ENCODE measurements at regions not wholly inside any gene's neighbourhood (a gene's known extent, or its start where the extent isn't known, plus 50 kb on each side); places are given as distances from the start of the nearest gene placed in this dataset.

- H3K9me2 ChIP-seq (replicated peaks; ENCODE audit: control insufficient read depth, low read length) = no peaks in the 10 kb centered on the region
- no peaks in the 10 kb centered on the region for H3K9me3 ChIP-seq (ENCODE audit: control insufficient read depth, insufficient read depth, low read length)
- H3K79me2 ChIP-seq (ENCODE audit: control insufficient read depth, low read length) = no peaks in the 10 kb centered on the region
- no peak overlapping the region for H3K4me2 ChIP-seq (ENCODE audit: low read length)
- H3K27me3 ChIP-seq (ENCODE audit: control insufficient read depth, low read length) = no peaks in the 10 kb centered on the region; the same call in 1 of the 2 replicates
- H3K4me1 ChIP-seq (ENCODE audit: control insufficient read depth, low read length) = no peaks in the 10 kb centered on the region
- TF ChIP-seq CTCF (IDR thresholded peaks at IDR 0.05; ENCODE audit: low read depth, low read length, poor library complexity, severe bottlenecking) (no peak), EZH2phosphoT487 (IDR thresholded peaks at IDR 0.05; ENCODE audit: borderline replicate concordance, low read length) (no peak)
- no peaks in the 10 kb centered on the region for H3F3A ChIP-seq (ENCODE audit: control insufficient read depth, insufficient read depth)
- no peak overlapping the region for H3K27ac ChIP-seq (ENCODE audit: low read depth, low read length)
- H3K4me3 ChIP-seq (ENCODE audit: low read length) = no peak overlapping the region
- H3K36me3 ChIP-seq (ENCODE audit: control insufficient read depth, low read length) = no peaks in the 10 kb centered on the region
- H4K20me1 ChIP-seq (ENCODE audit: control insufficient read depth, insufficient read depth, low read depth, low read length) = no peaks in the 10 kb centered on the region
These were observed 421.3 kb downstream of the NPHP4 start for GRCh38 chr1:5570931-5571330.

GRCh38 chr1:5568321-5568720, 423.9 kb downstream of the NPHP4 start:
- Histone ChIP-seq H3K4me3 (ENCODE audit: low read length) (no peak overlapping the region), H3K9me2 (replicated peaks; ENCODE audit: control insufficient read depth, low read length) (no peaks in the 10 kb centered on the region)
- TF ChIP-seq EZH2phosphoT487 (IDR thresholded peaks at IDR 0.05; ENCODE audit: borderline replicate concordance, low read length) (no peak), CTCF (IDR thresholded peaks at IDR 0.05; ENCODE audit: low read depth, low read length, poor library complexity, severe bottlenecking) (no peak)

GRCh38 chr1:5567839-5568238, 424.4 kb downstream of the NPHP4 start:
- H3F3A ChIP-seq (ENCODE audit: control insufficient read depth, insufficient read depth) = no peaks in the 10 kb centered on the region

More at GRCh38 chr1:5568321-5568720, 423.9 kb downstream of the NPHP4 start:
- Histone ChIP-seq H3K27me3 (ENCODE audit: control insufficient read depth, low read length) (no peaks in the 10 kb centered on the region; the same call in 1 of the 2 replicates), H3K4me2 (ENCODE audit: low read length) (no peak overlapping the region), H3F3A (ENCODE audit: control insufficient read depth, insufficient read depth) (no peaks in the 10 kb centered on the region), H3K9me3 (ENCODE audit: control insufficient read depth, insufficient read depth, low read length) (no peaks in the 10 kb centered on the region), H4K20me1 (ENCODE audit: control insufficient read depth, insufficient read depth, low read depth, low read length) (no peaks in the 10 kb centered on the region), H3K79me2 (ENCODE audit: control insufficient read depth, low read length) (no peaks in the 10 kb centered on the region), H3K27ac (ENCODE audit: low read depth, low read length) (no peak overlapping the region), H3K4me1 (ENCODE audit: control insufficient read depth, low read length) (no peaks in the 10 kb centered on the region), H3K36me3 (ENCODE audit: control insufficient read depth, low read length) (no peaks in the 10 kb centered on the region)

More at GRCh38 chr1:5567839-5568238, 424.4 kb downstream of the NPHP4 start:
- no peaks in the 10 kb centered on the region for H4K20me1 ChIP-seq (ENCODE audit: control insufficient read depth, insufficient read depth, low read depth, low read length)
- no peaks in the 10 kb centered on the region; the same call in 1 of the 2 replicates for H3K27me3 ChIP-seq (ENCODE audit: control insufficient read depth, low read length)
- no peaks in the 10 kb centered on the region for H3K9me2 ChIP-seq (replicated peaks; ENCODE audit: control insufficient read depth, low read length)
- H3K27ac ChIP-seq (ENCODE audit: low read depth, low read length) = no peak overlapping the region
- H3K4me3 ChIP-seq (ENCODE audit: low read length) = no peak overlapping the region
- no peaks in the 10 kb centered on the region for H3K79me2 ChIP-seq (ENCODE audit: control insufficient read depth, low read length)
- no peaks in the 10 kb centered on the region for H3K36me3 ChIP-seq (ENCODE audit: control insufficient read depth, low read length)
- H3K4me1 ChIP-seq (ENCODE audit: control insufficient read depth, low read length) = no peaks in the 10 kb centered on the region
- no peak for TF ChIP-seq CTCF (IDR thresholded peaks at IDR 0.05; ENCODE audit: low read depth, low read length, poor library complexity, severe bottlenecking)
- no peak for TF ChIP-seq EZH2phosphoT487 (IDR thresholded peaks at IDR 0.05; ENCODE audit: borderline replicate concordance, low read length)
- no peaks in the 10 kb centered on the region for H3K9me3 ChIP-seq (ENCODE audit: control insufficient read depth, insufficient read depth, low read length)
- H3K4me2 ChIP-seq (ENCODE audit: low read length) = no peak overlapping the region

Data from DOHH2 (cell line).